T-cell (primary cell): ENCODE measurements at regions not wholly inside any gene's neighbourhood (a gene's known extent, or its start where the extent isn't known, plus 50 kb on each side); places are given as distances from the start of the nearest gene placed in this dataset.

Experiments used
- ATAC-seq, 4 experiments: fragments of 200-7000 bp in 3 of 4; fragments of 150-1000 bp in 1 of 4; cut with Tn5 transposase; replicated peaks in 1 of 4; 1 replicate in 3 of 4; 2 replicates in 1 of 4; pipeline ENCODE4 v1.10.0; 2021; ENCODE audit warnings: moderate library complexity in 3 of 4, mild to moderate bottlenecking in 2 of 4, moderate number of reproducible peaks in 1 of 4
- CTCF ChIA-PET, 2 donors: fragments of 300-600 bp; sonication (Branson Sonifier 250); formaldehyde crosslinking; loops; one replicate each; lab custom pipeline; 2022; ENCODE audit warnings: antibody characterized with exemption in 2 of 2; lab: Charles Lee
- POLR2A ChIA-PET, 2 donors: fragments of 300-600 bp; sonication (Branson Sonifier 250); formaldehyde crosslinking; loops; one replicate each; lab custom pipeline; 2022; ENCODE audit warnings: antibody characterized with exemption in 2 of 2; lab: Charles Lee
- DNase-seq, 35 experiments: peaks; one replicate each; pipeline versions ENCODE4 v3.0.0 to v3.0.0-alpha.2; 2013 to 2023
- H3K27ac ChIP-seq: one replicate; pipeline ENCODE4 v1.5.1; 2013; ENCODE audit warnings: low read length
- H3K27me3 ChIP-seq, 2 experiments: replicated peaks in 1 of 2; 1 replicate in 1 of 2; 2 replicates in 1 of 2; pipeline versions ENCODE4 v1.6.1 to v1.7.0; 2013; ENCODE audit warnings: low read length in 1 of 2, mixed read lengths in 1 of 2; ENCODE audit not compliant: control insufficient read depth in 2 of 2, insufficient read depth in 2 of 2; ENCODE audit errors: extremely low read depth in 1 of 2
- H3K36me3 ChIP-seq, 2 donors: 1 replicate in 1 of 2; 2 replicates in 1 of 2; pipeline versions ENCODE4 v1.6.1 to v1.7.0; 2013; ENCODE audit warnings: low read length in 1 of 2; ENCODE audit not compliant: control insufficient read depth in 2 of 2, insufficient read depth in 1 of 2; ENCODE audit errors: extremely low read depth in 1 of 2
- H3K4me1 ChIP-seq, 2 experiments: 1 replicate in 1 of 2; 2 replicates in 1 of 2; pipeline versions ENCODE4 v1.6.1 to v1.7.0; 2013; ENCODE audit warnings: low read length in 2 of 2, mixed read lengths in 1 of 2; ENCODE audit not compliant: insufficient read depth in 2 of 2, control insufficient read depth in 1 of 2; ENCODE audit errors: extremely low read depth in 1 of 2
- H3K4me3 ChIP-seq, 2 donors: 1 replicate in 1 of 2; 2 replicates in 1 of 2; pipeline versions ENCODE4 v1.5.1 to v1.7.0; 2013; ENCODE audit warnings: mild to moderate bottlenecking in 2 of 2, low read length in 1 of 2, moderate library complexity in 1 of 2; ENCODE audit not compliant: control insufficient read depth in 1 of 2; ENCODE audit errors: extremely low read depth in 1 of 2
- H3K9me3 ChIP-seq: 2 replicates; pipeline ENCODE4 v1.7.0; 2013
- H3K27ac Mint-ChIP-seq, 2 donors: one replicate each; pipeline ENCODE4 v1.8.0; 2020 to 2021; ENCODE audit warnings: mild to moderate bottlenecking in 2 of 2, mixed read lengths in 2 of 2
- H3K27me3 Mint-ChIP-seq, 2 donors: one replicate each; pipeline ENCODE4 v1.8.0; 2021 to 2022; ENCODE audit warnings: mixed read lengths in 2 of 2
- H3K36me3 Mint-ChIP-seq: one replicate; pipeline ENCODE4 v1.8.0; 2021; ENCODE audit warnings: mixed read lengths
- H3K4me1 Mint-ChIP-seq, 3 donors: one replicate each; pipeline ENCODE4 v1.8.0; 2020 to 2022; ENCODE audit warnings: mixed read lengths in 3 of 3, mild to moderate bottlenecking in 1 of 3
- H3K4me3 Mint-ChIP-seq, 3 donors: one replicate each; pipeline ENCODE4 v1.8.0; 2020 to 2022; ENCODE audit warnings: mild to moderate bottlenecking in 3 of 3, mixed read lengths in 3 of 3, moderate library complexity in 3 of 3
- H3K9me3 Mint-ChIP-seq, 3 donors: one replicate each; pipeline ENCODE4 v1.8.0; 2020 to 2022; ENCODE audit warnings: mixed read lengths in 3 of 3
- WGBS: methylation state at CpG from one replicate; pipeline ENCODE4 v1.1.5; 2013; ENCODE audit warnings: missing lambda C conversion rate; ENCODE audit not compliant: insufficient coverage; 5-methylcytosine and 5-hydroxymethylcytosine counted together

DNA sequence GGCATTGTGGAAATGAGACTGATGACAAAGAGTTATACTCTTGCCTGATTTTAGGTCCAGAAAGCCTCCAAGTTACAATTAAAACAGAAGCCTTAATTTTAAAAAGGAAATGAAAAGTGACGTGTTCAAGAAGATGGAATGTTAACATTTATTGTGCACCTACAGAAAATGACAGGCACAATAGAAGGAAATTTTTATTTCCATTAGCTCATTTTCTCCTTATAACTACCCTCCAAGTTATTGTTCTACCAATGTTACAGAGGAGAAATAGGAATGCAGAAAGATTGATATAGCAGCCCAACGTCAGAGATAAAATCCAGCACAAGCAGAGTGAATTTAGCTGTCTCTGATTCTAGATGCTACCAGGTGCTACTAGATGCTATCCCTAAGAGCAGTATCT is 736.9 kb upstream of the KIRREL3 start:
- peaks cover 0 to 3% of the 10 kb centered on the region in 2 donors for H3K27me3 Mint-ChIP-seq
- peaks cover 0 to 5% (median 2%) of the 10 kb centered on the region in 3 donors for H3K4me1 Mint-ChIP-seq
- DNase-seq, result no peak
- ChIA-PET POLR2A (no interaction called here), CTCF (no interaction called here)
- no peak overlapping the region for H3K27ac Mint-ChIP-seq
- H3K36me3 ChIP-seq, result no peaks in the 10 kb centered on the region
- no peaks in the 10 kb centered on the region for H3K4me1 ChIP-seq
- H3K4me3 ChIP-seq, result no peak overlapping the region
- no peak for ATAC-seq
- no peak overlapping the region for H3K4me3 Mint-ChIP-seq
- H3K27me3 ChIP-seq, result no peaks in the 10 kb centered on the region
- H3K36me3 Mint-ChIP-seq, result no peaks in the 10 kb centered on the region
- 88% methylated on average over 1 of the region's 2 CpGs for WGBS
- no peaks in the 10 kb centered on the region for H3K9me3 ChIP-seq
- H3K27ac ChIP-seq, result no peak overlapping the region
- no peaks in the 10 kb centered on the region for H3K9me3 Mint-ChIP-seq

- ChIA-PET CTCF (no interaction called here), POLR2A (no interaction called here)
- Histone ChIP-seq H3K27ac (no peak overlapping the region), H3K27me3 (no peaks in the 10 kb centered on the region), H3K36me3 (no peaks in the 10 kb centered on the region), H3K9me3 (no peaks in the 10 kb centered on the region), H3K4me3 (no peak overlapping the region), H3K4me1 (no peaks in the 10 kb centered on the region)
- peaks cover 0 to 3% of the 10 kb centered on the region in 2 donors for H3K27me3 Mint-ChIP-seq
- no peak overlapping the region for H3K27ac Mint-ChIP-seq
- no peaks in the 10 kb centered on the region for H3K36me3 Mint-ChIP-seq
- no peak for ATAC-seq
- no peak overlapping the region for H3K4me3 Mint-ChIP-seq
- WGBS, result 0% methylated on average over 3 of the region's 4 CpGs
- no peak for DNase-seq
- peaks cover 0 to 5% (median 2%) of the 10 kb centered on the region in 3 donors for H3K4me1 Mint-ChIP-seq
- H3K9me3 Mint-ChIP-seq, result no peaks in the 10 kb centered on the region
These were observed 733.0 kb upstream of the KIRREL3 start for GRCh38 chr11:127733552-127733951.

- no peak overlapping the region for H3K27ac Mint-ChIP-seq
- Histone ChIP-seq H3K36me3 (no peaks in the 10 kb centered on the region), H3K27me3 (no peaks in the 10 kb centered on the region), H3K4me3 (no peak overlapping the region), H3K27ac (no peak overlapping the region), H3K9me3 (no peaks in the 10 kb centered on the region), H3K4me1 (no peaks in the 10 kb centered on the region)
- no peaks in the 10 kb centered on the region for H3K4me1 Mint-ChIP-seq
- H3K27me3 Mint-ChIP-seq, result no peaks in the 10 kb centered on the region
- ChIA-PET CTCF (no interaction called here), POLR2A (no interaction called here)
- DNase-seq (no peak), ATAC-seq (no peak)
- no peaks in the 10 kb centered on the region for H3K36me3 Mint-ChIP-seq
- H3K4me3 Mint-ChIP-seq, result no peak overlapping the region
- no peaks in the 10 kb centered on the region for H3K9me3 Mint-ChIP-seq
- no CpG with 5 or more reads among the region's 1 CpG for WGBS
These were observed 725.8 kb upstream of the KIRREL3 start for GRCh38 chr11:127726367-127726766.

- Histone ChIP-seq H3K4me1 (no peaks in the 10 kb centered on the region), H3K36me3 (no peaks in the 10 kb centered on the region), H3K4me3 (no peak overlapping the region), H3K27me3 (no peaks in the 10 kb centered on the region), H3K9me3 (no peaks in the 10 kb centered on the region), H3K27ac (no peak overlapping the region)
- no peaks in the 10 kb centered on the region for H3K9me3 Mint-ChIP-seq
- DNase-seq (no peak), ATAC-seq (no peak)
- H3K27ac Mint-ChIP-seq, result no peak overlapping the region
- no CpG with 5 or more reads among the region's 1 CpG for WGBS
- H3K4me3 Mint-ChIP-seq, result no peak overlapping the region
- no peaks in the 10 kb centered on the region for H3K36me3 Mint-ChIP-seq
- H3K4me1 Mint-ChIP-seq, result no peaks in the 10 kb centered on the region
- CTCF ChIA-PET, result interaction anchor here in 1 of 2 donors (0.6 kb wide), 1 partner anchor 1017 kb away, joined by 3 read pairs; no protein-coding TSS in a partner anchor
- H3K27me3 Mint-ChIP-seq, result no peaks in the 10 kb centered on the region
- POLR2A ChIA-PET, result interaction anchor here in 1 of 2 donors (0.6 kb wide), 1 partner anchor 13 kb away, joined by 4 read pairs; no protein-coding TSS in a partner anchor
These were observed 723.1 kb upstream of the KIRREL3 start for GRCh38 chr11:127723714-127724113.

DNA sequence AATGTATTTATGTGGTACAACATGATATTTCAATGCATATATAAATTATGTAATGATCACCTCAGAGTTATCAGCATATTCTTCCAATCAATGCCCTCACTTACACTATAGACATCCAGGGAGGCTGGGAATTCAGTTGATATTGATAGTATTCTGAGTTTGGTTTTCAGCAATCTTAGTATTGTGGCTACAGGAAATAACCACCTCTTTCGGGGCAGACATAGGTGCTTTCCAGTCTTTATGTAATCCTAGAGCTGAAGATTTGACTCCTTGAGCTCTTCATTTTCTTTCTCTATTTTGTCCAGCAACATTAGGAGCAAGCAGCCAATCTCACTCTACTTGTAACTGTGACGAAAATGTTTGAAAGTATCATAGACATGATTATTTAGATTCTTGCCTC is 712.7 kb upstream of the KIRREL3 start:
- DNase-seq (no peak), ATAC-seq (no peak)
- Histone ChIP-seq H3K4me1 (no peaks in the 10 kb centered on the region), H3K4me3 (no peak overlapping the region), H3K9me3 (no peaks in the 10 kb centered on the region), H3K27me3 (no peaks in the 10 kb centered on the region), H3K27ac (no peak overlapping the region), H3K36me3 (no peaks in the 10 kb centered on the region)
- no CpG with 5 or more reads among the region's 2 CpGs for WGBS
- Mint-ChIP-seq H3K27ac (no peak overlapping the region), H3K4me3 (no peak overlapping the region), H3K4me1 (no peaks in the 10 kb centered on the region), H3K36me3 (no peaks in the 10 kb centered on the region), H3K27me3 (peaks cover 0 to 3% of the 10 kb centered on the region in 2 donors), H3K9me3 (no peaks in the 10 kb centered on the region)
- CTCF ChIA-PET, result no interaction called here
- POLR2A ChIA-PET, result no interaction called here

DNA sequence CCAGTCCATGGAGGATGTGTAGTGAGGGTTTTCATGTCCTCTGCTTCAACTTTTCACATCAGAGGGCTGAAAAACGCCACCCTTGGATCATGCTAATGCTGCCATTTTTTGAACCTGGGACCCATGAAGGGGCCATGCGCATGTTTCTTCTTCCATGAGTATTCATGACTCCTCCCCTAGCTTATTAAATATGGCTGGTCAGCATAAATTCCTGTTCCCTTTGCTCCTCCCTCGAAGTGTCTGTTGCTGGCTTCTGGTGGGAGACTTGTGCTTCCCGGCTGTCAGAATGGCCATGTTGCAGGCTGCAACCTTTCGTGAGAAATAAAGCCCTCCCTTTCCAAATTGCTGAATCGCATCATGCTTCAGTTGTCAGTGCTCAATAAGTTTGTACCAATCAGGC is 711.2 kb upstream of the KIRREL3 start:
- DNase-seq, result no peak
- H3K9me3 Mint-ChIP-seq, result no peaks in the 10 kb centered on the region
- H3K36me3 Mint-ChIP-seq, result no peaks in the 10 kb centered on the region
- Histone ChIP-seq H3K27ac (no peak overlapping the region), H3K4me3 (no peak overlapping the region), H3K27me3 (no peaks in the 10 kb centered on the region), H3K36me3 (no peaks in the 10 kb centered on the region), H3K4me1 (no peaks in the 10 kb centered on the region), H3K9me3 (no peaks in the 10 kb centered on the region)
- H3K4me3 Mint-ChIP-seq, result no peak overlapping the region
- WGBS, result 82% methylated on average over 6 of the region's 6 CpGs
- H3K4me1 Mint-ChIP-seq, result no peaks in the 10 kb centered on the region
- ChIA-PET POLR2A (no interaction called here), CTCF (no interaction called here)
- no peak overlapping the region for H3K27ac Mint-ChIP-seq
- H3K27me3 Mint-ChIP-seq, result peaks cover 0 to 6% of the 10 kb centered on the region in 2 donors
- ATAC-seq, result no peak

- no peak for DNase-seq
- no peak for ATAC-seq
- H3K27ac Mint-ChIP-seq, result no peak overlapping the region
- no peak overlapping the region for H3K27ac ChIP-seq
- CTCF ChIA-PET, result no interaction called here
- no peaks in the 10 kb centered on the region for H3K36me3 Mint-ChIP-seq
- H3K9me3 Mint-ChIP-seq, result no peaks in the 10 kb centered on the region
- no peak overlapping the region for H3K4me3 ChIP-seq
- no peaks in the 10 kb centered on the region for H3K4me1 Mint-ChIP-seq
- 60% methylated on average over 1 of the region's 1 CpG for WGBS
- H3K27me3 ChIP-seq, result no peaks in the 10 kb centered on the region
- POLR2A ChIA-PET, result interaction anchor here in 1 of 2 donors (0.6 kb wide), 1 partner anchor 569 kb away, joined by 10 read pairs; no protein-coding TSS in a partner anchor
- H3K27me3 Mint-ChIP-seq, result peaks cover 0 to 8% of the 10 kb centered on the region in 2 donors
- no peaks in the 10 kb centered on the region for H3K36me3 ChIP-seq
- no peaks in the 10 kb centered on the region for H3K9me3 ChIP-seq
- no peaks in the 10 kb centered on the region for H3K4me1 ChIP-seq
- no peak overlapping the region for H3K4me3 Mint-ChIP-seq
These were observed 710.3 kb upstream of the KIRREL3 start for GRCh38 chr11:127710831-127711230.
